Colonic mucosa (tissue), 4 donors: ENCODE measurements at regions not wholly inside any gene's neighbourhood (a gene's known extent, or its start where the extent isn't known, plus 50 kb on each side); places are given as distances from the start of the nearest gene placed in this dataset.
A peak's percentile ranks its signal among the peaks of the same experiment; 100 is the strongest.
"Not testable (repeated sequence)": the region's sequence is repeated elsewhere in the genome, so short reads cannot be mapped to it uniquely, and the experiment has no call there.

Source experiments
- DNase-seq: peaks from one replicate; pipeline ENCODE4 v3.0.0-alpha.2; 2020
- H3K27ac ChIP-seq: fragments of 200-600 bp; one replicate; pipeline ENCODE4 v1.8.0; 2021
- H3K27me3 ChIP-seq: fragments of 200-600 bp; one replicate; pipeline ENCODE4 v1.8.0; 2021
- H3K36me3 ChIP-seq: fragments of 200-600 bp; one replicate; pipeline ENCODE4 v1.8.0; 2021
- H3K4me1 ChIP-seq: fragments of 200-600 bp; one replicate; pipeline ENCODE4 v1.8.0; 2021; ENCODE audit warnings: mild to moderate bottlenecking
- H3K4me3 ChIP-seq: fragments of 200-600 bp; one replicate; pipeline ENCODE4 v1.8.0; 2021
- H3K9ac ChIP-seq, 2 donors: one replicate each; pipeline ENCODE4 v1.7.0; 2013; ENCODE audit warnings: control low read depth in 2 of 2, low read depth in 2 of 2, low read length in 2 of 2
- H3K9me3 ChIP-seq: fragments of 200-600 bp; one replicate; pipeline ENCODE4 v1.8.0; 2021
- CTCF ChIP-seq: fragments of 200-600 bp; IDR thresholded peaks from one replicate; pipeline ENCODE4 v1.8.0; 2022; ENCODE audit warnings: antibody characterized with exemption, mild to moderate bottlenecking
- intact Hi-C: fragments of 100-400 bp; cut with DNase I; formaldehyde crosslinking; loops from one replicate; pipeline ENCODE4 v1.14.1; 2022
- donor health status: healthy.
- donor health status: DM: no; HTN: no; CAD: no.
- donor health status: DM: no; HTN: no; CAD: no.

- TF ChIP-seq CTCF = no peak
- DNase-seq = no peak
- Histone ChIP-seq H3K4me3 (no peak overlapping the region), H3K4me1 (no peaks in the 10 kb centered on the region), H3K9ac (no peak overlapping the region), H3K9me3 (no peaks in the 10 kb centered on the region), H3K27ac (no peak overlapping the region), H3K27me3 (no peaks in the 10 kb centered on the region), H3K36me3 (no peaks in the 10 kb centered on the region)
- intact Hi-C loops = no loop called here
These were observed 125.8 kb downstream of the RRAGC start for GRCh38 chr1:38733761-38734160.

GRCh38 chr1:38730511-38731397 lies 128.8 kb downstream of the RRAGC start:
- no peaks in the 10 kb centered on the region for H3K9me3 ChIP-seq
- no peak overlapping the region for H3K4me3 ChIP-seq
- H3K4me1 ChIP-seq = no peaks in the 10 kb centered on the region
- DNase-seq = no peak
- intact Hi-C loops = no loop called here
- H3K27ac ChIP-seq = no peak overlapping the region
- H3K9ac ChIP-seq = no peak overlapping the region
- TF ChIP-seq CTCF = no peak
- H3K27me3 ChIP-seq = no peaks in the 10 kb centered on the region
- H3K36me3 ChIP-seq = no peaks in the 10 kb centered on the region

- intact Hi-C loops = no loop called here
- no peak for TF ChIP-seq CTCF
- no peak for DNase-seq
- no peak overlapping the region for H3K4me3 ChIP-seq
- H3K9me3 ChIP-seq = no peaks in the 10 kb centered on the region
- H3K27me3 ChIP-seq = no peaks in the 10 kb centered on the region
- H3K27ac ChIP-seq = peak overlapping the region; percentile 3
- H3K9ac ChIP-seq = no peak overlapping the region
- no peaks in the 10 kb centered on the region for H3K36me3 ChIP-seq
- no peaks in the 10 kb centered on the region for H3K4me1 ChIP-seq
These were observed 131.0 kb downstream of the RRAGC start for GRCh38 chr1:38728585-38728908.

GRCh38 chr1:38727684-38728584 lies 131.6 kb downstream of the RRAGC start:
- no peaks in the 10 kb centered on the region for H3K9me3 ChIP-seq
- H3K27ac ChIP-seq = peak overlapping the region; percentile 3
- intact Hi-C loops = no loop called here
- no peak overlapping the region for H3K4me3 ChIP-seq
- H3K27me3 ChIP-seq = no peaks in the 10 kb centered on the region
- no peaks in the 10 kb centered on the region for H3K4me1 ChIP-seq
- H3K36me3 ChIP-seq = no peaks in the 10 kb centered on the region
- peak; percentile 54 for DNase-seq
- TF ChIP-seq CTCF = no peak
- H3K9ac ChIP-seq = no peak overlapping the region

GRCh38 chr1:38725321-38725961 lies 134.1 kb downstream of the RRAGC start:
- H3K9me3 ChIP-seq, H3K9ac ChIP-seq, H3K27me3 ChIP-seq, H3K36me3 ChIP-seq, intact Hi-C loops, H3K4me1 ChIP-seq, H3K27ac ChIP-seq, H3K4me3 ChIP-seq, DNase-seq: not testable (repeated sequence)
